HG03064 (cell line): ENCODE measurements at regions not wholly inside any gene's neighbourhood (a gene's known extent, or its start where the extent isn't known, plus 50 kb on each side); places are given as distances from the start of the nearest gene placed in this dataset.

Experiments
- ATAC-seq: cut with Tn5 transposase; IDR thresholded peaks from one replicate; pipeline ENCODE4 v1.9.1; 2021; ENCODE audit warnings: low read depth; ENCODE audit not compliant: unreplicated experiment

DNA sequence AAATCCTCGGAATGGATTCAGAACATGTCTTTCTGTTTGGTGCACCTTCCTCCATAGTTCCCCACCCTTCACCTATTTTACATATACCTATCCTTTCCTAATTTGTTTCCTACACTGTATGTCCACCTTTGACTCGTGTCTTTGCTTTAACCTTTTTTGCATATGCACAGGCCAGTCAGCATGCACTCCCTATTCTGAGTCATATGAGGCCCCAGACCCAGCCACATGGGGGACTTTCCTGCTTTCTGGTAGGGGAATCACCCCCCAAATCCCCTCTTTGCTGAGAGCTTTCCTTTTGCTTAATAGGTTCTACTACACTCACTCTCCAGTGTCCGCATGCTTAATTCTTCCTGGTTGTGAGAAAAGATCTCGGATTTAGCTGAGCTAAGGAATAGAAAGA is 393.8 kb upstream of the IMPG1 start:
- ATAC-seq, result no peak

DNA sequence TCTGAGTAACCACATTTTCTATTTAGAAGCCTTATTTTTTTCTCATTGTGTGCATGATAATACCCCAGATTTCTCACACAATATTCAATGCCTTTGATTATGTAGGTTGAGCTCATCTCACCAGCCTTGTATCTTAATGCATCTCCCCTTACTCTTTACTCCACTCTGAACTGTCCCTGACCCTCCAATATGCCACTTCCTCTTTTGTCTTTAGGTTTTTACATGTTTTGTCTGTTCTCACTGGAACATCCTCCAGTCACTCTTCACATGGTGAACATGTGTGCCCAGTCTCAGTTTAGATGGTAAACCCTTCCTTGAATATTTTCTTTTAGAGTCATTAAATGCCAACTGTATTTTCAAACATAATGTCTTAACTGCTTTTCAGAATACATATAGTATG is 392.9 kb upstream of the IMPG1 start:
- no peak for ATAC-seq

DNA sequence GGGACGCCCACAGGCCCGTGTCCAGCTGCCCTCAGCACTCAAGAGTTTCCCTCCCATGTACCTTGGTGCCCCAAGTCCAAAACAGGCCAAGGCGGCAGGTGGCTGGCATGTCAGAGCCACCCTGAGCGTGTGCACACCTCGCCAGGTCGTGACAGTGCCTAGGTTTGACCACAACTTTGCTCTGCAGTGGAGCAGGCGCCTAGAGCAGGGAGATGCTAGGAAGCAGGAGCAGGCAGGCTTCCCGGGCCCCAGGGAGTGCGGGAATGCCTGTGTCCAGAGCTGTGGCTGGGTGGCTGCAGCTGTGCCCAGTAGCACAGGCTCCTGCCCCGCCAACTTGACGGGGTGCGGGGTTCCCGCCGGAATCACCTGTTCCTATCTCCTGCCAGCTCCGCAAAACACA is 380.8 kb upstream of the IMPG1 start:
- no peak for ATAC-seq

DNA sequence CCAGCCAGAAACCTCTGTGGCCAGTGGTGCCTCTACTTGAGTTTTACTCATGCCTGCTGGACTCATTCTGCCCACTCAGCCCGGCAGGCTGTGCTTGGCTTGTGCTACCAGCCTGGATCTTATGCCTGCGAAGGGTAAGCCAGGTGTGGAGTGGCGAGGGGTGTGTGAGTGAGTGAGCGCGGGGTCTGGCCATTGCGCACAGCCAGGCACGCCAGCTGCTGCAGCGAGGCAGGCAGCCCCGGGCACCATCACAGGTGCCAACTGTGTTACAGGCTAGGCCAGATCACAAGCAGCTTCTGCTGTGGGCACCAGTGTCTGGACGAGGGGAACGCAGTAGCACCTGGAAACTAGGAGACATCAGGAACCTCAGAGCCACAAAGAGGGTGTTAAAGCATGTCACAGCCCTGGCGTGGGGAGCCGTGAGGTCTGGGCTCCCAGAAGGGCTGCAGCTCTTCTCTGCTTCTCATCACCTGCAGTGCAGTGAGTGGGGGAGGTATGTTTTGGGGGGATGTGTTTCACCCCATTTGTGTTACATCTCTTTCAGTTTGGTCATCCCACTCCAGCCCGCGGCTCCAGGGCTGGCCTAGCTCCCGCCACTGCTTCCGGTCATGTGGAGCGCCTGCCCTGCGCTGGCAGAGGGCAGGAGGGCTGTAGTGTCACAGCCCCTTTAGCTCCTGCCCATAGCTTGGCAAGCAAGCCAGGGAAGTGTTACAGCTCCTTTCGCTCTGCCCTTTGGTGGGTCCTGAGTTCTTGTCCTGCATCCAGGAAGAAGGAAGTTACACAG is 379.7 kb upstream of the IMPG1 start:
- ATAC-seq, result no peak

DNA sequence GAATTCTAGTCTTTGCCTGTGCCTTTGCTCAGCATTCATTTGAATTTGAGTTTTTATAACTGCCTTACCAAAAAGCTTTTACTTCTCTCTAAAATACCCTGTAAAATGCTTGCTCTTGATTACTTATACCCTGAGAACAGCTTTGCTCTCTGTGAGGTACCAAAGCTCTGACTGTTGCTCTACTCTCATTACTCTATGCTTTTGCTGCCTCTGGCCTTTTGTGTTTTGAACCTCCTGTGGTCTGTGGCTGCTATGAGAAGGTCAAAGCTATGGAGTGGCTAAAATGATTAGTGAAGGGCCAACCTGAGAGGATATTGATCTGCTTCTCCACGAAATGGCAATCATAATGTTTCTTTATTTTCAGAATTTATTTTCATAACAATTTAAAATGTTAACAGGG is 375.6 kb upstream of the IMPG1 start:
- ATAC-seq, result no peak

DNA sequence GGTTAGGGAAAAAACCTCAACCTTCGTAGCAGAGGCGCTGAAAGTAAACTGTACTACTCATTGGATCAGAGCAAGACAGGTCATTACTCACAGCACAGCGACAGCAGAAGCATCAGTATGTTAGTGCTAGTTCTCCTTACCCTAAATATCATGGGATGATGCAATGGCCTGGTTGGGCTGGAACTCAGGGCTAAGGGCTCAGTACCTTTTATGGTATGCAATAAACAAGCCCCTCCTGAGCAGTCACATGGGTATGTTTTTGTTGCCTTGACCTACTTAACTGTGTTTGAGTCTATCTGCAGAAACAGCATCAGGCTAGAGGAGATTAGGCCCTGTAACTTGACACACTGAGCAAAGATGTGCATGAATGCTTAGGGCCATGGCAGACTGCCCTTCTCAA is 369.4 kb upstream of the IMPG1 start:
- no peak for ATAC-seq

DNA sequence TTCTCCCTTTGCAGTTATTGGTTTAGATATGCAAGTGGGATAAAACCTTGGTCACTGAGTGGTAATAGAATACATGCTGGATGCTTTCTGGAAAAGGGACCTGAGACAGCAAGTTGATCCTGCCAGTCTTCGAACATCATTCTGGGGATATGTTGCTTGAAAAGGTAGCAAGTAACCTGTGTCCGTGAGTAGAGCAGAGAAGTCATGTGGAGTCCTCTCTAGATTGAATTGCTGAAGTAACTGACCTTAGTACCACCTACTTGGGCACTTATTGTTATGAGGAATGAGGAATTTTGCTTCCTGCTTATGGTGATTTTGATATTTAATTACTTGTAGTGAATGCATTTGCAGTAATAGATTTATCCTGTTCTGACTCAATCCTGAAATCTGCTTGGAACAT is 367.3 kb upstream of the IMPG1 start:
- no peak for ATAC-seq

DNA sequence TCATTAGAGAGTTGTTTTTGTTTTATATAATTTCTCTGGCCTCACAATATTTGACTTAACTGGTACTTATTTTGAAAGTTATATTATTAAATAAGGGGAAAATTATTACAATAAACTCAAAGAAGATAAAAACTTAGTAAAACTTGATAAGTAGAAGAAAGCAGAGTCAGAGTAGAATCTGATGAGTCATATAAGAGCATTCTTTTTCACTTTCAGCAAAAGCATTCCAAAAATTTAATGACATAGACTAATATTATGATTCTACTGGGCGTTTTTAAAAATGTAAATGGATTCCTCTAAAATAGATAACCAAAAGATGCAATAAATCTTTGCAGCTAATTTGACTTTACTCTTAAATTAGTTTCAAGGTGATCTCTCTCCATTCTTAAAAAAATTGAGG is 366.3 kb upstream of the IMPG1 start:
- no peak for ATAC-seq

DNA sequence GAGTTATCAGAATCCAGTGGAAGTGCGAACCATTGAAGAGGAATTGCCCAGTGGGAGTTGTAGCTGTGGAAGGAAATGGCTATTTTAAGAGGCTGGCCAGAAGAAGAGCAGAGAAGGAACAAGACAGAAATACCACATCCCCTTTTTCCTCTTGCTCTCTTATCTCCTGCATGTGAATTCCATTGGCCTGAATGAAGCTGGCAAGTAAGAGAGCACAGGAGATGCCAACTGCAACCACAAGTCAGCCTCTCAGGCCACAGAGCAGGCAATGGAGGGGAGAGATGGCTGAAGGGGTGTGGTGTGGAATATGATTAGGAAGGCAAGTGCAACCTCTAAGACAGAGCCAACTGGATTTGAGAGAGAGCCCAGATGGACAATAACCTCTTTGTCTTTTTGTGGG is 362.7 kb upstream of the IMPG1 start:
- ATAC-seq, result no peak

DNA sequence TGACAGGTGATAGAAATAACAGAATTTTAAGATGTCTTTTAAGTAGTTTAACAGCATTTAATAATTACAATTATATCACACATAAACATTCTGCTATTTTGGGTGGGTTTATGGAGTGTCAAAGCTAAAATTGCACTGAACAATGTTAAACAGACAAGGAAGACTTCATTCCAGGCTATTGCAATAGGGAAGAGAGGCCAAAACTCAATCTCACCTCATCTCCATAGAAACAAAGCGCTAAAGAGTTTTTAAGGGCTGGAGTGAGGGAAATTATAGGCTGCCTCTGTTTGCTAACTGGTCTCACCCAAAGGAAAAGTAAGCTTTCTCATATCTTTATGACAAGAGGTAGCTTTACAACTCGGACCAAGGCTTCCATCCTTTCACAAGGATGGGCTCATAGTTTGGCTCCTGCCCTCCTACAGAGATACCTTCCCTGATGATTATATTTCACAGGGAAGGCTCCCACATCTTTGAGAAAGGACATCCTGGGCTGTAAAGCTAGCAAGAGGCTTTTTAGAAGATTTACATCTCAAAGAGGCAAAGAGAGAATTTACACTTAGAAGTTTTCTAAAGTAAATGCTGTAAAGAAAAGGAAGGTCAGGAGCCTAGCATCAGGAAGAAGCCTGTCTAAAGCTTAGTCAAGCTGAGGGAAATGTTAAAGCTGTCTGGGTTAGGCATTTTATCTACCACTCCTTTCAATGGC is 350.2 kb upstream of the IMPG1 start:
- no peak for ATAC-seq

DNA sequence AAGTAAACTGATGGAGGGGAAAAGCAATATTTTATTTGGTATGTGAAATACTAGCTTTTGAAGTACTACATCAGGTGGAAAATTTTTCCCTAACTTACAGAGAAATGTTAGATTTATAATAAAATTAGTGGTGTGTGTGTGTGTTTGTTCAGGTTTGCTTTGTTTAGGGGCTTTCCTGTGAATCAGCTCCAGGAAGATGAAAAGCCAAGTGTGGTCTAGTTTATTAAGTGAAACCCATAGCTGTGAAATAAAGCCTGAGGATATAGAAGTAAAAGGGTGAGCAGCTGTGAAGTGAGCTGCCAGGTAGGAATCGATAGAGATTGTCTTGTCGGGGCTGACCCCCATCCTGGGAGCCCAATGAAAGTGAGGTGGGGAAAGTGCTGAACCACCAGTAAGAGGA is 347.6 kb upstream of the IMPG1 start:
- no peak for ATAC-seq

DNA sequence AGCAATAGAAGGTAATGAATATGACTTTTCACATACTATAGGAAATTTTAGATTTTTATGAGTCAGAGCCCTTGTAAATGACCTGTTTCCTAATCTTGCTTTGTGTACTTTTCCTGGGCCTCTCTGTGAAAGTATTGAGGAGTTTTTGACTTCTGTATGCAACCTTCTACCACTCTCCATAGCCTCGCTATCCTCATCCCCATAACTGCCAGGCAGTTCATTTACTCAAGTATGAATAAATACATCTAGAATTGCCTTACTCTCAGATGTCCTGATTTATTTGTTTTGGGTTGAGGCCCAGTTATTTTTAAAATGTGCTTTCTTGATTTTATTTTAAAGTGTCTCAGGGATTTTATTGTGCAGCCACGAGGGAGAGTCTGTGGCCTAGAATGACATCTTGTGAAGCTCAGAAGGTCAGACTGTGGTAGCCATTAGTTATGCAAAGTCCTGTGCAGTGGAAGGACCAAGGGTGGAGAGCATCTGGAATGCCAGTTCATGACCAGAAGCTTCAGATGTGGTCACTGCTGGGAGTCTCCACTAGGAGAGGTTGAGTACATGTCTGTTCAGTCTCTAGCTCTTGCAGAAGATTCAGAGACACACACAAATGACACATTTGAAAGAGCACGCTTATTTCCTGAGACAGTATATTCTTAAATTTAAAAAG is 346.2 kb upstream of the IMPG1 start:
- ATAC-seq, result no peak

DNA sequence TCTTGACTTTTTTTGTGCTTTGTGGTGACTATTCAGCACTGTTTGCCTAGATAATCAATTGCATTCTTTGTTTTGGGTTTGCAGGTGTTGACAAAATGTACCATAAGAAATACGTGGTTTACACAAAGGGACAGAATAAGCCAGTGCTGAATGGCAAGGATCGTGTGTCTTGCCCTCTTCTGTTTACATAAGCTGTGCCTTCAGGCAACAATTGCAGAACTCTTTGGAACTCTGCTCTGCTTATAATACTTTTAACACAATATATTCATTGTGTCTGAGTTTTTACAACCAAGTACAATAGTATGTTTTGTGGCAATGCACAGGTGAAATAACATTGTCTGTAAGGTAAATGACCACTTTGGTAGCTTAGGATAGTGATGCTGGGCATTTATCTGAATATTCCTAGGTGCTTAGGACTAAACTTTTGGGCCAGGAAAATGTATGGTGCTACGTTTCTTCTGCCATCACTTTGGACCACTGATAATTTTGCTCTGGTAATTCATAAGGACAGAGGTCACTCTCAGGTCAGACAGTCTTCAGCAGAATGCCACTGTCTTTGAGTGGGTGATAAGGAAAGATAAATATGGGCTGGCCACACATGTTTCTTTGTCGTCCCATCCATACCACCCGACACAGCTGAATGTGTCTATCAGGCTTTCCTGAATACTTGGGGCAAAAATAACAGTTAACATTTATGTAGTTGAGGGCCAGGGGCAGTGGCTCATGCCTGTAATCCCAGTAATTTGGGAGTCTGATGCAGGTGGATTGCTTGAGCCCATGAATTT is 344.6 kb upstream of the IMPG1 start:
- no peak for ATAC-seq

DNA sequence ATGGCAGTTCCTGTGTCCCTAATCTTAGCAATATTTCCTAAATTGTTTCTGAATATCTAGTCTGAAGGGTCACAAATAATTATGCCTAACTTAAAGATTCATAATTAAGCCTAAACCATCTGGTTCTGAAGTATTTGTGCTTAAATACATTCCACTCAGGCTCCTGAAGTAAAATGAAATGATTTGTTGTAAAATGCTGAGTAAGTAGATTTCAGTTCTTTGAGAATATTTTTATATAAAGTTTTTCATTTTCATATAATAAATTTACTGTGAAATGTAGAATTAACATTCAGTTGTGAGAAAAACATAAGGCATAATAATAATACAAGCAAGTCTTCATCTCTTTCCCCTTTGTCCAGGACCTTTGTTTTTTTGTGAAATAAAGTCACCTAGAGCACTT is 330.6 kb upstream of the IMPG1 start:
- no peak for ATAC-seq

DNA sequence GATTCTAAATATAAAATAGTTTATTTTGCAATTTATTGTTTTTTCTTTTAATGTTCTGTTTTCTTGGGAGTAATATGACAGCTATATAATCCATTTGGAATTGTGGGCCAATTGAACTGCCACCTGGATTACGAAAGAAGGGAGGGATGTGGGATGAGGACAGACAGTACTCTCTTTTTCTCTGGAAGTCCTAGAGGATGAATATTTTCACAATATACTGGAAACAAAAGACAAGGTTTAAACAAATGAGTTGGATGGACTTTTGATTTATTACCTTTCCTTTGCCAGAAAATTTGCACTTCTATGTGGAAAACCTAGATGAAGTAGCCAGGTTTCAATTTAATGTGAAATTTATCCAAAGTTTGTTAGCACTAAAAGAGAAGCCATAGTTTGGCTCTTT is 325.5 kb upstream of the IMPG1 start:
- ATAC-seq, result no peak

DNA sequence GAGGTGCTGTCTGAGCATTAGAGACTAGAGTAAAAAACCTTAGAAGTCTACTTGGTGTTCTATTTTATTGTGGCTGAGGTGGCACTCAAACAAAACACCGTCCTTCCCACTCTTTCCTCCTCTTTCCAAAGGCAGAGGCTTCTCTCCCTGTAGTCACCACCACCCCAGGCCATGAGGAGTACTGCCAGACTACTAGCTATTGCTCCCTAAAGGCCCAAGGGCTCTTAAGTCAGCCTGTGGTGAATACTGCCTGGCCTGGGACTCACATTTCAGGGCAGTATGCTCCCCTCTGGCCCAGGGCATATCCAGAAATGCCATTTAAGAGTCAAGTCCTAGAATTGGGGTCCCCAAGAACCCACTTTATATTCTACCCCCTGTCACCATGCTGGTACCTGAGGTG is 309.7 kb upstream of the IMPG1 start:
- no peak for ATAC-seq

DNA sequence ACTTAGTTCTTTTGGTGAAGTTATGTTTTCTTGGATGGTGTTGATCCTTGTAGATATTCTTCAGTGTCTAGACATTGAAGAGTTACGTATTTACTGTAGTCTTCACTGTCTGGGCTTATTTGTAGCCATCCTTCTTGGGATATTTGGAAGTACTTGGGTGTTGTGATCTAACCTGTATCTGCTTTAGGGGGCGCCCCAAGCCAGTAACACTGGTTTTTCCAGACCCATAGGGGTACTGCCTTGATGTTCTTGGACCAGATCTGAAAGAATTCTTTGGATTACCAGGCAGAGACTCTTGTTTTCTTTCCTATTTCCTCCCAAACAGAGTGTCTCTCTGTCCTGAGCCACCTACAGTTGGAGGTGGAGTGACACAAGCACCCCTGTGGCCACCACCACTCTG is 309.1 kb upstream of the IMPG1 start:
- no peak for ATAC-seq

DNA sequence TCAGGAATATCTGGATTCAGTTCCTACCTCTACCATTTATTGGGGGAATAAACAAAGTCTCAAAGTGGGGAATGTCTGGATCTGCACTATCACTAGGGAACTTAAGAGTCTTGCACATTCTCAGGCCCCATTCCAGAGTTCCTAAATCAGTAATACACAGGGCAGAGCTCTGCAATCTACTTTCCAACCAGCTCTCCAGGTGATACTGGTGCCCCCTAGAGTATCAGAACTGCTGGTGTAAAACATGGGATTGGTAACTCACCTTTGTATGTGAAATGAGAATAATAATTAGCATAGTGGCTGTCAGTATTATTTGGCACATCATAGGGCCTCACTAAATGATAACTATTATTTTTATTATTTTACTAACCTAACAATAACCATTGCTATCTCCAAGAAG is 278.8 kb upstream of the IMPG1 start:
- ATAC-seq, result no peak

DNA sequence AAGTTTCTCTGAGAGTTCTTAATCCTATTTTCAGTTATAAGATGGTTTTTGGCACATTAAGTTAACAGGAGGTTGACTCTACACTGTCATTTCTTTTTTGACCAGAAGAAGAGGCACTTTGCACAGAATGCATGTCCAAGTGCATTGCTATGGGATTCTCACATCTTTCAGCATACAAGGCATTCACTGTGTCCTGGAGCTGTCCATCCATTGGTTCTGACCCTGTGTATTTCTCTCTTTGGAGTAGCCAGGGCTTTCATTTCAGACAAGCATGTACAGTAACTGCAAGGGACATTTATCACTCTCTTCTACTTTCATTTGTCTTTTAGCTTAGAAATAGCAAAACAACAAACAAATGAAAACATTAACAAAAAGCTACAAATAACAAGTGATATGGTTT is 275.1 kb upstream of the IMPG1 start:
- no peak for ATAC-seq

DNA sequence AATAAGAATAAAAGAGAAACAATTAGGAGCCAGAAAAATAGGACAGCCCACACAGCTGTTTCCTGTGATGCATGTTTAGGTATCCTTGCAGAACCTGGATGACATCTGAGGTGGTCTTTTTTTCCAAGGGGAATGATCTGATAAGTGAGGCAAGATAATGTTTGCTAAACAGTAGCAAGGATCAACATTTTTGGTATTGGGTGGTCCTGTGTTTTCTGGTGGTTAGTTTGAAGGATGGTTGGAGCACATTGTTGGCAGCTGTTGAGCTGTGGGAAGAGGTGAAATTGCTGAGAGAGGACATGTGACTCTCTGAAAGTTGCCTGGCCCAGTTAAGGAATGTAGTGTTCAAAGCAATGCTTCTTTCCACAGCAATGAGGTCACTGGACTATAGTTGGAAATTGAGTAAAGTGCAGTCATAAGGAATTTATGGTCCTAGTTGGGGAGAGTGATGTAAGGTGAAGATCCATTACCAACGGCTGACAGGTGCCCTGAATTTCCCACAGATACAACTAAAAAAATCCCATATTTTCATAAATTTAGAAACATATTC is 270.2 kb upstream of the IMPG1 start:
- ATAC-seq, result no peak

DNA sequence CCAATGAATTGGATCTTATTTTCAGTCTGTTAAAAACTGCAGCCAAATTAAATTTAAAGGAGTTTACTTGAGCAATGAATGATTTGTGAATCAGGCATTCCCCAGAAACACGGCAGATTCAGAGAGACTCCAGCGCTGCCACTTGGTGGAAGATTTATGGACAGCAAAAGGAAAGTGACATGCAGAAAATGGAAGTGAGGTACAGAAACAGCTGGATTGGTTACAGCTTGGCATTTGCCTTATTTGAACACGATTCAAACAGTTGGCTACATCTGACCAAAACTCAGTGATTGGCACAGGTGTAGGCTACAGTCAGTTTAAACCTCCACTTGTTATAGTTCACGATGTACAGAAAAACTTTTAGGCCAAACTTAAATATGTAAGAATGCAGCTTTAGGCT is 257.6 kb upstream of the IMPG1 start:
- no peak for ATAC-seq
